Liver (tissue), 8 donors: ENCODE measurements at regions not wholly inside any gene's neighbourhood (a gene's known extent, or its start where the extent isn't known, plus 50 kb on each side); places are given as distances from the start of the nearest gene placed in this dataset.

Experiments used
- DNase-seq: peaks from one replicate; pipeline ENCODE4 v3.0.0-alpha.2; 2017; ENCODE audit warnings: low spot score
- H3K27ac ChIP-seq, 2 donors: one replicate each; pipeline ENCODE4 v1.7.0; 2013; ENCODE audit warnings: inconsistent platforms in 2 of 2, low read length in 2 of 2, control low read depth in 1 of 2, low read depth in 1 of 2, mild to moderate bottlenecking in 1 of 2
- H3K27me3 ChIP-seq, 4 donors: one replicate each; pipeline versions ENCODE4 v1.6.1 to v1.7.0; 2013; ENCODE audit warnings: low read length in 3 of 4, inconsistent platforms in 1 of 4, mild to moderate bottlenecking in 1 of 4, moderate library complexity in 1 of 4; ENCODE audit not compliant: control insufficient read depth in 4 of 4, insufficient read depth in 4 of 4
- H3K36me3 ChIP-seq, 4 donors: one replicate each; pipeline versions ENCODE4 v1.6.1 to v1.7.0; 2013; ENCODE audit warnings: low read length in 3 of 4, mild to moderate bottlenecking in 3 of 4, low read depth in 1 of 4, moderate library complexity in 1 of 4; ENCODE audit not compliant: control insufficient read depth in 4 of 4, insufficient read depth in 3 of 4
- H3K4me1 ChIP-seq, 4 donors: one replicate each; pipeline versions ENCODE4 v1.6.1 to v1.7.0; 2013; ENCODE audit warnings: low read length in 3 of 4, mild to moderate bottlenecking in 3 of 4, moderate library complexity in 1 of 4; ENCODE audit not compliant: control insufficient read depth in 4 of 4, insufficient read depth in 4 of 4
- H3K4me3 ChIP-seq, 3 donors: one replicate each; pipeline versions ENCODE4 v1.6.1 to v1.7.0; 2013; ENCODE audit warnings: low read length in 3 of 3, control low read depth in 1 of 3, low read depth in 1 of 3, mild to moderate bottlenecking in 1 of 3
- H3K9ac ChIP-seq, 2 donors: one replicate each; pipeline ENCODE4 v1.7.0; 2013; ENCODE audit warnings: low read length in 2 of 2, mild to moderate bottlenecking in 2 of 2, moderate library complexity in 2 of 2, control low read depth in 1 of 2, low read depth in 1 of 2
- H3K9me3 ChIP-seq, 4 donors: one replicate each; pipeline versions ENCODE4 v1.6.1 to v1.7.0; 2013; ENCODE audit warnings: low read length in 3 of 4; ENCODE audit not compliant: control insufficient read depth in 4 of 4
- EGR1 ChIP-seq, 2 donors: IDR thresholded peaks; 2 replicates each; pipeline ENCODE4 v1.6.1; 2016 to 2018; ENCODE audit warnings: antibody characterized with exemption in 2 of 2, low read depth in 2 of 2
- FOXA2 ChIP-seq: IDR thresholded peaks from 2 replicates; pipeline ENCODE4 v1.6.1; 2016; ENCODE audit warnings: antibody characterized with exemption
- GABPA ChIP-seq, 2 donors: IDR thresholded peaks in 1 of 2; conservative IDR thresholded peaks in 1 of 2; 2 replicates each; pipeline ENCODE4 v1.6.1; 2016; ENCODE audit warnings: antibody characterized with exemption in 2 of 2, mild to moderate bottlenecking in 1 of 2, moderate library complexity in 1 of 2
- HNF4A ChIP-seq, 2 donors: conservative IDR thresholded peaks; 2 replicates each; pipeline ENCODE4 v1.6.1; 2016; ENCODE audit warnings: antibody characterized with exemption in 2 of 2, mild to moderate bottlenecking in 2 of 2
- HNF4G ChIP-seq: IDR thresholded peaks from 2 replicates; pipeline ENCODE4 v1.6.1; 2016; ENCODE audit warnings: antibody characterized with exemption
- JUND ChIP-seq, 2 donors: IDR thresholded peaks; 2 replicates each; pipeline ENCODE4 v1.6.1; 2016; ENCODE audit warnings: antibody characterized with exemption in 2 of 2
- NR2F2 ChIP-seq: IDR thresholded peaks from 2 replicates; pipeline ENCODE4 v1.6.1; 2016; ENCODE audit warnings: antibody characterized with exemption
- RXRA ChIP-seq, 2 donors: IDR thresholded peaks; 2 replicates each; pipeline ENCODE4 v1.6.1; 2017 to 2018; ENCODE audit warnings: antibody characterized with exemption in 2 of 2, mild to moderate bottlenecking in 1 of 2
- SP1 ChIP-seq: IDR thresholded peaks from 2 replicates; pipeline ENCODE4 v1.6.1; 2018; ENCODE audit warnings: antibody characterized with exemption, mild to moderate bottlenecking
- TAF1 ChIP-seq: conservative IDR thresholded peaks from 2 replicates; pipeline ENCODE4 v1.6.1; 2016; ENCODE audit warnings: antibody characterized with exemption, mild to moderate bottlenecking
- YY1 ChIP-seq: IDR thresholded peaks from 2 replicates; pipeline ENCODE4 v1.6.1; 2016; ENCODE audit warnings: antibody characterized with exemption, mild to moderate bottlenecking
- WGBS: extraction: QIAGEN DNeasy Blood & Tissue Kit; methylation state at CpG from one replicate; pipeline ENCODE4 v1.1.7; 2013; 5-methylcytosine and 5-hydroxymethylcytosine counted together
- TF ChIP-seq, protein P1 (sequence below): IDR thresholded peaks from 2 replicates; pipeline ENCODE4 v1.6.1; 2016; ENCODE audit warnings: antibody characterized with exemption
- TF ChIP-seq, protein P2 (sequence below): IDR thresholded peaks from 2 replicates; pipeline ENCODE4 v1.6.1; 2016; ENCODE audit warnings: antibody characterized with exemption, mild to moderate bottlenecking
- TF ChIP-seq, protein P3 (sequence below): IDR thresholded peaks from 2 replicates; pipeline ENCODE4 v1.6.1; 2016; ENCODE audit warnings: antibody characterized with exemption
- TF ChIP-seq, protein P4 (sequence below): IDR thresholded peaks from 2 replicates; pipeline ENCODE4 v1.6.1; 2016; ENCODE audit warnings: antibody characterized with exemption
- TF ChIP-seq, protein P5 (sequence below): fragments of 150-350 bp; IDR thresholded peaks from 2 replicates; pipeline ENCODE4 v1.5.1; 2017; ENCODE audit warnings: improper control_type of control experiment, low read depth, low read length; ENCODE audit not compliant: missing input control
- donor health status: healthy.
- donor health status: healthy.
- donor health status: healthy.
- donor health status: healthy.
- donor health status: healthy.

DNA sequence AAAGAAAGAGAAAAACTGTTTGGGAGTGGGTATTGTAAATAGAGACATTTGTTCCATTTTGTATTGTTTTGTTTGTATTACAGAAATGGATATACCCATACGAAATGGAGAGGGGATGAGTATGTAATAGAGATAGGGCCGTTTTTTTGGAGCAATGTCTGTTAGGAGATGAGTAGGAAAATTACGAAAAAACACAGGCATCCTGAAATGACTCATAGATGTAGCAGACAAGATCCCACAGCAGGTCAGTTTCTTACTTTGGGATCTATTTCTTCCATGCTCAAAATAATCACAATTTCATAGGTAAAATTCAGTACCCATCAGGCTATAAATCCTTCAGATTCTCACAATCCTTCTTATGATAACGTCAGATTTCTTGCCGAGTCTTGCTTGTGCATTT, 779.4 kb upstream of the SLITRK1 start:
- H3K4me3 ChIP-seq: no peak overlapping the region
- WGBS: 65% methylated on average over 5 of the region's 5 CpGs
- no peaks in the 10 kb centered on the region for H3K9me3 ChIP-seq
- no peak for DNase-seq
- no peaks in the 10 kb centered on the region for H3K36me3 ChIP-seq
- H3K9ac ChIP-seq: no peak overlapping the region
- H3K27me3 ChIP-seq: peaks cover 0 to 3% (median 0%) of the 10 kb centered on the region in 4 donors
- TF ChIP-seq SP1: no peak
- TF ChIP-seq, protein P1, sequence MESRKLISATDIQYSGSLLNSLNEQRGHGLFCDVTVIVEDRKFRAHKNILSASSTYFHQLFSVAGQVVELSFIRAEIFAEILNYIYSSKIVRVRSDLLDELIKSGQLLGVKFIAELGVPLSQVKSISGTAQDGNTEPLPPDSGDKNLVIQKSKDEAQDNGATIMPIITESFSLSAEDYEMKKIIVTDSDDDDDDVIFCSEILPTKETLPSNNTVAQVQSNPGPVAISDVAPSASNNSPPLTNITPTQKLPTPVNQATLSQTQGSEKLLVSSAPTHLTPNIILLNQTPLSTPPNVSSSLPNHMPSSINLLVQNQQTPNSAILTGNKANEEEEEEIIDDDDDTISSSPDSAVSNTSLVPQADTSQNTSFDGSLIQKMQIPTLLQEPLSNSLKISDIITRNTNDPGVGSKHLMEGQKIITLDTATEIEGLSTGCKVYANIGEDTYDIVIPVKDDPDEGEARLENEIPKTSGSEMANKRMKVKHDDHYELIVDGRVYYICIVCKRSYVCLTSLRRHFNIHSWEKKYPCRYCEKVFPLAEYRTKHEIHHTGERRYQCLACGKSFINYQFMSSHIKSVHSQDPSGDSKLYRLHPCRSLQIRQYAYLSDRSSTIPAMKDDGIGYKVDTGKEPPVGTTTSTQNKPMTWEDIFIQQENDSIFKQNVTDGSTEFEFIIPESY: no peak
- TF ChIP-seq EGR1 (IDR thresholded peaks at IDR 0.05; ENCODE audit: low read depth in 2 of 2): no peak
- TF ChIP-seq JUND (IDR thresholded peaks at IDR 0.05): no peak
- TF ChIP-seq, protein P2, sequence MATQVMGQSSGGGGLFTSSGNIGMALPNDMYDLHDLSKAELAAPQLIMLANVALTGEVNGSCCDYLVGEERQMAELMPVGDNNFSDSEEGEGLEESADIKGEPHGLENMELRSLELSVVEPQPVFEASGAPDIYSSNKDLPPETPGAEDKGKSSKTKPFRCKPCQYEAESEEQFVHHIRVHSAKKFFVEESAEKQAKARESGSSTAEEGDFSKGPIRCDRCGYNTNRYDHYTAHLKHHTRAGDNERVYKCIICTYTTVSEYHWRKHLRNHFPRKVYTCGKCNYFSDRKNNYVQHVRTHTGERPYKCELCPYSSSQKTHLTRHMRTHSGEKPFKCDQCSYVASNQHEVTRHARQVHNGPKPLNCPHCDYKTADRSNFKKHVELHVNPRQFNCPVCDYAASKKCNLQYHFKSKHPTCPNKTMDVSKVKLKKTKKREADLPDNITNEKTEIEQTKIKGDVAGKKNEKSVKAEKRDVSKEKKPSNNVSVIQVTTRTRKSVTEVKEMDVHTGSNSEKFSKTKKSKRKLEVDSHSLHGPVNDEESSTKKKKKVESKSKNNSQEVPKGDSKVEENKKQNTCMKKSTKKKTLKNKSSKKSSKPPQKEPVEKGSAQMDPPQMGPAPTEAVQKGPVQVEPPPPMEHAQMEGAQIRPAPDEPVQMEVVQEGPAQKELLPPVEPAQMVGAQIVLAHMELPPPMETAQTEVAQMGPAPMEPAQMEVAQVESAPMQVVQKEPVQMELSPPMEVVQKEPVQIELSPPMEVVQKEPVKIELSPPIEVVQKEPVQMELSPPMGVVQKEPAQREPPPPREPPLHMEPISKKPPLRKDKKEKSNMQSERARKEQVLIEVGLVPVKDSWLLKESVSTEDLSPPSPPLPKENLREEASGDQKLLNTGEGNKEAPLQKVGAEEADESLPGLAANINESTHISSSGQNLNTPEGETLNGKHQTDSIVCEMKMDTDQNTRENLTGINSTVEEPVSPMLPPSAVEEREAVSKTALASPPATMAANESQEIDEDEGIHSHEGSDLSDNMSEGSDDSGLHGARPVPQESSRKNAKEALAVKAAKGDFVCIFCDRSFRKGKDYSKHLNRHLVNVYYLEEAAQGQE: no peak
- TF ChIP-seq, protein P3, sequence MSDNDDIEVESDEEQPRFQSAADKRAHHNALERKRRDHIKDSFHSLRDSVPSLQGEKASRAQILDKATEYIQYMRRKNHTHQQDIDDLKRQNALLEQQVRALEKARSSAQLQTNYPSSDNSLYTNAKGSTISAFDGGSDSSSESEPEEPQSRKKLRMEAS: no peak
- no peak for TF ChIP-seq FOXA2
- TF ChIP-seq GABPA (IDR thresholded peaks at IDR 0.05 in 1 of 2, conservative IDR thresholded peaks at IDR 0.05 in 1 of 2): no peak
- TF ChIP-seq TAF1: no peak
- TF ChIP-seq, protein P4, sequence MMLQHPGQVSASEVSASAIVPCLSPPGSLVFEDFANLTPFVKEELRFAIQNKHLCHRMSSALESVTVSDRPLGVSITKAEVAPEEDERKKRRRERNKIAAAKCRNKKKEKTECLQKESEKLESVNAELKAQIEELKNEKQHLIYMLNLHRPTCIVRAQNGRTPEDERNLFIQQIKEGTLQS: no peak
- TF ChIP-seq, protein P5, sequence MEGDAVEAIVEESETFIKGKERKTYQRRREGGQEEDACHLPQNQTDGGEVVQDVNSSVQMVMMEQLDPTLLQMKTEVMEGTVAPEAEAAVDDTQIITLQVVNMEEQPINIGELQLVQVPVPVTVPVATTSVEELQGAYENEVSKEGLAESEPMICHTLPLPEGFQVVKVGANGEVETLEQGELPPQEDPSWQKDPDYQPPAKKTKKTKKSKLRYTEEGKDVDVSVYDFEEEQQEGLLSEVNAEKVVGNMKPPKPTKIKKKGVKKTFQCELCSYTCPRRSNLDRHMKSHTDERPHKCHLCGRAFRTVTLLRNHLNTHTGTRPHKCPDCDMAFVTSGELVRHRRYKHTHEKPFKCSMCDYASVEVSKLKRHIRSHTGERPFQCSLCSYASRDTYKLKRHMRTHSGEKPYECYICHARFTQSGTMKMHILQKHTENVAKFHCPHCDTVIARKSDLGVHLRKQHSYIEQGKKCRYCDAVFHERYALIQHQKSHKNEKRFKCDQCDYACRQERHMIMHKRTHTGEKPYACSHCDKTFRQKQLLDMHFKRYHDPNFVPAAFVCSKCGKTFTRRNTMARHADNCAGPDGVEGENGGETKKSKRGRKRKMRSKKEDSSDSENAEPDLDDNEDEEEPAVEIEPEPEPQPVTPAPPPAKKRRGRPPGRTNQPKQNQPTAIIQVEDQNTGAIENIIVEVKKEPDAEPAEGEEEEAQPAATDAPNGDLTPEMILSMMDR: no peak
- TF ChIP-seq YY1: no peak
- TF ChIP-seq HNF4A (conservative IDR thresholded peaks at IDR 0.05): no peak
- TF ChIP-seq RXRA (IDR thresholded peaks at IDR 0.05): no peak
- no peaks in the 10 kb centered on the region for H3K4me1 ChIP-seq
- H3K27ac ChIP-seq: no peak overlapping the region

DNA sequence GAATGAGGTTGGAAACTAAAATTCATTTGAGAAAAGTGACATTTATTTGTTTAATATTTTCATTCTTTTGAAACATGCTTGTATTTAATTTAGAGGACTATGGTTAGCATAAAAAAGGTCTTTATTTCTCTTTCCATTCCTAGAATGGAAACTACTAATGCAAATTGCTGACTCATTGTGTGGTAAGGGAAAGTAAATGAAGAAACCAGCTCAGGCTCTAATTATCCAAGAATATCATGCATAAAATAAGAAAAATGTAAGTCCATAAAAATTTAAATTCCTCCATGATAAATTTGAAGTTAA, 777.0 kb upstream of the SLITRK1 start:
- no peak overlapping the region for H3K27ac ChIP-seq
- no peaks in the 10 kb centered on the region for H3K9me3 ChIP-seq
- no peak overlapping the region for H3K4me3 ChIP-seq
- H3K36me3 ChIP-seq: no peaks in the 10 kb centered on the region
- no peak overlapping the region for H3K9ac ChIP-seq
- no peaks in the 10 kb centered on the region for H3K4me1 ChIP-seq
- no peak for DNase-seq
- H3K27me3 ChIP-seq: peaks cover 0 to 3% (median 0%) of the 10 kb centered on the region in 4 donors
- TF ChIP-seq JUND (IDR thresholded peaks at IDR 0.05) (no peak), HNF4G (no peak), HNF4A (conservative IDR thresholded peaks at IDR 0.05) (no peak), NR2F2 (no peak), GABPA (IDR thresholded peaks at IDR 0.05 in 1 of 2, conservative IDR thresholded peaks at IDR 0.05 in 1 of 2) (no peak), EGR1 (IDR thresholded peaks at IDR 0.05; ENCODE audit: low read depth in 2 of 2) (no peak), YY1 (no peak), TAF1 (no peak), SP1 (no peak), FOXA2 (no peak)
- TF ChIP-seq, protein P3: no peak
- TF ChIP-seq, protein P5: no peak
- TF ChIP-seq, protein P2: no peak
